Muscle of arm (tissue), 1 donor: ENCODE measurements at regions not wholly inside any gene's neighbourhood (a gene's known extent, or its start where the extent isn't known, plus 50 kb on each side); places are given as distances from the start of the nearest gene placed in this dataset.
"Not testable (repeated sequence)": the region's sequence is repeated elsewhere in the genome, so short reads cannot be mapped to it uniquely, and the experiment has no call there.

Source experiments
- DNase-seq: peaks from one replicate; pipeline ENCODE4 v3.0.0-alpha.2; 2013

DNA sequence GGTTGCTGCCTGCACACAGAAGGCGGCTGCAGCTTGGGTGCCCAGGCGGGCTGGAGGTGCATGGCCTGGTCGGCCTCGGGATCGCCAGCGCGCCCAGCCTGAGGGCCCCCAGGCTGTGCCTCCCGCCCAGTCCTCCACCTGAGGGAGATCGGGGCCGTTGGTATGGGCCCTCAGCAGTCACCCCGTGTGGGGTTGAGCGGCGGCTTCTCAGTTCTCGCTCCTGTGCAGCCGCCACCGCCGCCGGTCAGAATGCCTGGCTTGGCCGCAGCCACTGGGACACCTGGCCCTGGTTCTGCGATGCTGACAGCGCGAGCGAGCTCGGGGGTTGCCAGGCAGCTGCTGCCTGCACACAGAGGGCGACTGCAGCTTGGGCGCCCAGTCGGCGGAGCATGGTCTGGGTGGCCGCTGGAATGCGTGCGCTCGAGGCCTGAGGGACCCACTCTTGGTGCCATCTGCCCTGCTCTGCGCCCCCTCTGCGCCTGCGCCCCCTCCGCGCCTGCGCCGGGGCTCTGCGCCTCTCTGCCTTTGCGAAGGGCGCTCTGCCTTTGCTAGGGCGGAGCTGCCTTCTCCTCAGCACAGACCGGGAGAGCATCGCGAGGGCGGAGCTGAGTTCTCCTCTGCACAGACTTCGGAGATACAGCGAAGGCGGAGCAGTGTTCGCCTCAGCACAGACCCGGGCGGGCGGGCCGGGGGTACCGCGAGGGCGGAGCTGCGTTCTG lies 84.6 kb upstream of the ZNG1F start:
- DNase-seq, result peak; percentile 46

DNA sequence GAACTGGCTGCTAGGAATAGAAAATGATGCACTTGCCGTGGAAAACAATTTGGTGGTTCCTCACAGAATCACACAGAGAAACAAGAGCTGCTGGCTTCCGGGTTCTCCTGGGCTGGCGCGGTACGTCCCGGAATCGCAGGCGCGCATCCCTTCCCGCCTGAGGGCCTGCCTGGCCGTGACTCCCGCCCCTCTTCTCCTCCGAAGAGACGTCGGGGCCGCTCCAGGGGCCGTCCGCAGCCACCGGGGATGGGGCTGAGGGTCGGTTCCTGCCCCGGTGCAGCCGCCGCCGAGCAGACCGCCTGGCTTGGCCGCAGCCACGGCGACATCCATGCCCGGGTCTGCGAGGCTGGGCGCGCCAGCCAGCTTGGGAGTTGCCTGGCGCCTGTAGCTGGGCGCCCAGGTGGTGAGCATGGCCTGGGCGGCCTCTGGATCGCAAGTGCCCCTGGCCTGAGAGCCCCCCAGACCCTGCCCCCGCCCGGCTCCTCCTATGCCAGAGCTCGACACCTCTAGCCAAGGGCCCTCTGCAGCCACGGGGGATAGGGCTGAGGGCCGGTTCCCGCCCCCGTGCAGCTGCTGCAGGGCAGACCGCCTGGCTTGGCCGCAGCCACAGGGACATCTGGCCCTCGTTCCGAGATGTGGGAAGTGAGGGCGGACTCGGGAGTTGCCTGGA lies 83.9 kb upstream of the ZNG1F start:
- DNase-seq, result not testable (repeated sequence)

DNA sequence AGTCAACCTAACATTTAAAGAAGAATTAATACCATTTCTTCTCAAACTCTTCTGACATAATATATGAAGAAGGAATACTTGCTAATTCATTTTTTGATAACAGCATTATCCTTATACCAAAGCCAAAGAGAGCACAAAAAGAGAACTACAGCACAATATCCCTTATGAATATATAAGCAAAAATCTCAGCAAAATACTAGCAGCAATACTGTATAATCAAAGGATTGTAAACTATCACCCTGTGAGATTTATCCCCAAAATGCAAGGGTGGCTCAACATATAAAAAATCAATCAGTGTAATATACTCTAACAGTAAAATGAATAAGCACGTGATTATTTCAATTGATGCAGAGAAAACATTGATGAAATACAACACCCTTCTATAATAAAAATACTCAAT lies 81.9 kb upstream of the ZNG1F start:
- DNase-seq, result not testable (repeated sequence)

DNA sequence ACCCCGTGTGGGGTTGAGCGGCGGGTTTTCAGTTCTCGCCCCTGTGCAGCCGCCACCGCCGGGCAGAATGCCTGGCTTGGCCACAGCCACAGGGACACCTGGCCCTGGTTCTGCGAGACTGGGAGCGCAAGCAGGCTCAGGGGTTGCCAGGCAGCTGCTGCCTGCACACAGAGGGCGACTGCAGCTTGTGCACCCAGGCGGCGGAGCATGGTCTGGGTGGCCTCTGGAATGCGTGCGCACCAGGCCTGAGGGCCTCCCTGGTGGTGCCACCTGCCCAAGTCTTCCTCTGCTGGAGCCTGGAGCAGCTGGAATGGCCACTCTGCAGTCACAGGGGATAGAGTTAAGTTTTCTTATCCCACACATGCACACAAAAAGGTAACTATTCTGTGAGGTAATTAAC lies 80.4 kb upstream of the ZNG1F start:
- not testable (repeated sequence) for DNase-seq

DNA sequence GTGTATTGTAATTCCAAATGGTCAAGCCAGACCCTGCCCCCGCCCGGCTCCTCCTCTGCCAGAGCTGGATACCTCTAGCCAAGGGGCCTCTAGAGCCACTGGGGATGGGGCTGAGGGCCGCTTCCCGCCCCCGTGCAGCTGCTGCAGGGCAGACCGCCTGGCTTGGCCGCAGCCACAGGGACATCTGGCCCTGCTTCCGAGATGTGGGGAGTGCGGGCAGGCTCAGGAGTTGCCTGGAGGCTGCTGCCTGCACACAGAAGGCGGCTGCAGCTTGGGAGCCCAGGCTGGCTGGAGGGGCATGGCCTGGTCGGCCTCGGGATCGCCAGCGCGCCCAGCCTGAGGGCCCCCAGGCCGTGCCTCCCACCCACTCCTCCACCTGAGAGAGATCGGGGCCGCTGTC lies 79.9 kb upstream of the ZNG1F start:
- not testable (repeated sequence) for DNase-seq

DNA sequence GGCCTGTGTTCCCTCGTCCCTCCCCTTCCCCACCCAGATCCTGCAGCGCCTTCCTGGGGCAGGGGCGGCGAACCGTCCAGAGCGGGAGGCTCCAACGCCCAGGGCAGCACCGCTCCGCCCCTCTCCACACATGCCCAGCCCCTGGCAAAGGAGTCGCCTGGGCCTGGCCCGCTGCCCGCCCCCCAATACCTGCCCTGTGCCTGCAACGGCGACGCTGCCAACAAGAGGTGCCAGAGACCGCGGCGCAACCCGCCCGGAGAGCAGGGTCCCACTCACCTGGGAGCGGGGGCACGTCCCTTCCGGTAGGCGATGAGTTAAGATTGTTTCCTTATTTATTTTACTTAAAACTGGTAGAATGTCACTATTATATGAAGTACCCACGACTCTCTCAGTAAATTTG lies 77.5 kb upstream of the ZNG1F start:
- DNase-seq, result not testable (repeated sequence)

DNA sequence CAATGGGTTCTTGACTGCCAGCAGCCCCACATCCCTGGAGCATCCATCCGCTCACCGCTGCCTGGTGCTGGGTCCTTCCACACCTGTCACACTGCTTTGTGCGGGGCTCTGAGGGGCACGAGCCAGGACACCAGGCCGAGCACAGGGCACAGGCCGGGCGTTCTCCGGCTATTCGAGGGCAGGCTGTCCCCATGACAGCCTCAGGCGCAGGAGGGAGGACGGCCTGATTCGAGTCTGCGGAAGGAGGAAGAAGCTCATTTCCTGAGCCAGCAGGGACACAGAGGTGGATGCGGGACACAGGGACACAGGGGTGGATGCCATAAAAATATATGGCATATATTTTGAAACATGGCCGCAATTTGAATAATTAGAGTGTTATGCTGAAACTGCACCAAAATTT lies 76.9 kb upstream of the ZNG1F start:
- not testable (repeated sequence) for DNase-seq

DNA sequence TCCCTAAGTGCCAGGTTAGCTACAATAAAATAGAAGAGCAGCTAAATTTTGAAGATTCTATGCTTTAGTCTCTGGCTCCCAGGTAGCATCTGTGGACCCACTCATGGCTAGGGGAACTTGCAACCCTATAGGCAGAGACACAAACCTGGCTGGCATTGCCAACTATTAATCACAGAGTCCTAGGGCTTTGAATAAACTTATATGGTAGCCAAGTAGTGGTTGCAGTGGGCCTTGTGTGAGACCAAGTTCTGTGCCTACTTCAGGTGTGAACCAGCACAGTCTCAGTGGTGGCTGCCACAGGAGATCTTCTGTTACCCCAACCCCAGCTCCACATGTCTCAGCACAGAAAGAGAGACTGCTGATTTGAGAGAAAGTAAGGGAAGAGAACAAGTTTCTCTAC lies 62.9 kb upstream of the ZNG1F start:
- not testable (repeated sequence) for DNase-seq

DNA sequence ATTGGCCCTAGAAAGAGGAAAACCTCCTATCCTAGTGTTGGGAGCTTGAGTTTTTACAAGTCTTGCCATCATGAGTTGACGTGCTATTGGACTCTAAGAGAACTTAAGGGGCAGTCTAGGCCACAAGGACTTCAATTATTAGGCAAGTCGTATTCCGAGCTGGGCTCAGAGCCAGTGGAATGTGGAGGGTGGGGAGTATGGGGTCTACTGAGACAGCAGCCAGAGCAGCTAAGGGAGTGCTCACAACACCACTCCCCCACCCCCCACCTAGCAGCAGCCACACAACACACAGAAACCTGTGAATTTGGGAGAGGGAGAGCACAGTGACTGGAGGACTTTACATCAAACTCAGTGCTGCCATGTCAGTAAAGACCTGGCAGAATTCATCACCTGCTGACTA lies 62.0 kb upstream of the ZNG1F start:
- not testable (repeated sequence) for DNase-seq

DNA sequence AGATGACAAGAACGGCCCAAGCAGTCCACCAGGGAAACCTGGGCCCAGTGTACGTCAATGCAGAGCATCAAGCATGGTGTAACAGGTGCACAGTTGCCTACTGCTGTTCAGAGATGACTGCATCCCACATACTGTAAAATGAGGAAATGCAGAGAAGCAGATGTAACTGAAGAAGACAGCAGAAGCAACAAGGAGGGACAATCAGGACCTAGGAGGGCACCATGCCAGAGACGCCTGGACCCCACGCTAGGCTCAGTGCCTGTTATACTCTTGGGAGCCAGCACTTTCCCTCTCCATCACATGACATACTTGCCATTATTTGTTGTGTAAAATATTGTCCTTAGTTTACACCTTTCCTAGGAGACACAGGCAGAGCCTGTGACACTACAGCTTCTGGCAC lies 57.6 kb upstream of the ZNG1F start:
- not testable (repeated sequence) for DNase-seq
